Choroid plexus epithelial cell (primary cell): ENCODE measurements at regions not wholly inside any gene's neighbourhood (a gene's known extent, or its start where the extent isn't known, plus 50 kb on each side); places are given as distances from the start of the nearest gene placed in this dataset.

ENCODE experiments used
- DNase-seq: peaks from one replicate; pipeline ENCODE4 v3.0.0-alpha.2; 2010; ENCODE audit warnings: low read depth
- H3K4me3 ChIP-seq: 2 replicates; pipeline ENCODE4 v1.5.1; 2011; ENCODE audit warnings: low read depth, mild to moderate bottlenecking, control low read depth, low read length, moderate library complexity
- CTCF ChIP-seq: conservative IDR thresholded peaks from 2 replicates; pipeline ENCODE4 v1.5.1; 2011; ENCODE audit warnings: low read depth, mild to moderate bottlenecking, control low read depth, inconsistent platforms, low read length, moderate library complexity

GRCh38 chr6:15081447-15081846 lies 164.4 kb upstream of the JARID2 start:
- no peak overlapping the region for H3K4me3 ChIP-seq
- no peak for TF ChIP-seq CTCF
- DNase-seq, result no peak

- no peak for TF ChIP-seq CTCF
- no peak overlapping the region for H3K4me3 ChIP-seq
- no peak for DNase-seq
Observed at GRCh38 chr6:15082708-15083107, 163.2 kb upstream of the JARID2 start.

- no peak overlapping the region for H3K4me3 ChIP-seq
- no peak for TF ChIP-seq CTCF
- DNase-seq, result no peak
Observed at GRCh38 chr6:15086348-15087158, 159.3 kb upstream of the JARID2 start.

- no peak overlapping the region for H3K4me3 ChIP-seq
- no peak for DNase-seq
- TF ChIP-seq CTCF, result no peak
Observed at GRCh38 chr6:15087186-15087589, 158.7 kb upstream of the JARID2 start.

GRCh38 chr6:15088904-15089568 lies 156.8 kb upstream of the JARID2 start:
- no peak for TF ChIP-seq CTCF
- H3K4me3 ChIP-seq, result no peak overlapping the region
- DNase-seq, result no peak

- no peak for DNase-seq
- H3K4me3 ChIP-seq, result no peak overlapping the region
- TF ChIP-seq CTCF, result no peak
Observed at GRCh38 chr6:15089569-15090144, 156.2 kb upstream of the JARID2 start.
